ENCODE measurements at regions not wholly inside any gene's neighbourhood (a gene's known extent, or its start where the extent isn't known, plus 50 kb on each side); places are given as distances from the start of the nearest gene placed in this dataset.
A peak's percentile ranks its signal among the peaks of the same experiment; 100 is the strongest.
"Not testable (repeated sequence)": the region's sequence is repeated elsewhere in the genome, so short reads cannot be mapped to it uniquely, and the experiment has no call there.

DNA sequence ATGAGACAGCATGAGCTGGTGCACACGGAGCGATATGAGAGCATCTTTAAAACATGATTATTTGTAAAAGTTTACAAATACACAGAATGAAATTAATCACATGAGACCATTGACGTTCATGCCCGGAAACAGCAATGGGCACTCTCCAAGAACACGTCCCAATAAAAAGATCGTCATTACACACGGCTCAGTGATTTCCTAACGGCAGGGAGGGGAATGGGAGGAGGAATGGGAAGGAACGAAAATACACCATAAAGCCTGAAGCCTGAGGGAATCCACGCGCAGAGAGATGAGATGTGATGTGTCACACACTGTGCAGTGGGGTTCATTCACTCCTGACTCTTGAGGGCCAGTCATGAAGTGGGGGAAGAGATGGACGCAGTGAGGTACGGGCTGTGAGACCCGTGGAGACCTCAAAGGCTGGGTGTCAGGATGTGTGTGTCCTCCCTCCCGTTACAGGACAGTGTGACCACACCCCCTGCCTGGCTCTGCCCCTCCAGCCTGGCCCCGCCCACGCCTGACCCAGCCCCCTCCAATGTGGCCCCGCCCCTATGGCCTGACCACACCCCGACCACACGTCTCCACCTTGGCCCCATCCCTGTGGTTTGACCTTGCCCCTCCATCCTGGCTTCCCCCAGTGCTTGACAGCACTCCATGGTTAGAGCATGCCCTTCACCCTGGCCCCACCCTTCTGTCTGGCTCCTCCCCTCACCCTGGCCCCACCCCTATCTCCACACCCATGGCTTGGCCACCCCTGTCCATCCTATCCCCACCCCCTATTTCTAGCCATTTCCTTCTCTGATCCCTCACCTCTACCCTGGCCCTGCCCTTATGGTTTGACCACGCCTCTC is 270.5 kb upstream of the SFSWAP start:
- H3K27me3 Mint-ChIP-seq; H3K9me3 Mint-ChIP-seq; H3K36me3 Mint-ChIP-seq (ENCODE audit: low read depth); H3K4me3 Mint-ChIP-seq; H3K4me1 Mint-ChIP-seq; DNase-seq; H3K27ac Mint-ChIP-seq; intact Hi-C loops (cut with micrococcal nuclease): not testable (repeated sequence)

DNA sequence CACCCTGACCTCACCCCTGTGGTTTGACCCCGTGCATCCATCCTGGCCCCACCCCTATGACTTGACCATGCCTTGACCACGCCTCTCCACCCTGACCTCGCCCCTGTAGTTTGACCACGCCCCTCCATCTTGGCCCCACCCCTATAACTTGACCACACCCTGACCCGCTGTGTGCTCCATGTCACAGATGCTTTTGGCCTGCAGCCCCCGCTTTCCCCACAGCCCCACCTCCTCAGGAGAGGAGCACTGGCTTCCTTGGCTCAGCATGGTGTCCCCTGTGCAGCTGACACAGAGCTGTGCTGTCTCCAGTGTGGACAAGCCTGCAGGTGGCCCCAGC is 269.9 kb upstream of the SFSWAP start:
- Mint-ChIP-seq H3K27me3 (peaks cover 1% of the 10 kb centered on the region), H3K4me3 (no peak overlapping the region), H3K36me3 (ENCODE audit: low read depth) (no peaks in the 10 kb centered on the region), H3K9me3 (no peaks in the 10 kb centered on the region), H3K4me1 (no peaks in the 10 kb centered on the region), H3K27ac (no peak overlapping the region)
- no peak for DNase-seq
- intact Hi-C loops (cut with micrococcal nuclease), result no loop called here

DNA sequence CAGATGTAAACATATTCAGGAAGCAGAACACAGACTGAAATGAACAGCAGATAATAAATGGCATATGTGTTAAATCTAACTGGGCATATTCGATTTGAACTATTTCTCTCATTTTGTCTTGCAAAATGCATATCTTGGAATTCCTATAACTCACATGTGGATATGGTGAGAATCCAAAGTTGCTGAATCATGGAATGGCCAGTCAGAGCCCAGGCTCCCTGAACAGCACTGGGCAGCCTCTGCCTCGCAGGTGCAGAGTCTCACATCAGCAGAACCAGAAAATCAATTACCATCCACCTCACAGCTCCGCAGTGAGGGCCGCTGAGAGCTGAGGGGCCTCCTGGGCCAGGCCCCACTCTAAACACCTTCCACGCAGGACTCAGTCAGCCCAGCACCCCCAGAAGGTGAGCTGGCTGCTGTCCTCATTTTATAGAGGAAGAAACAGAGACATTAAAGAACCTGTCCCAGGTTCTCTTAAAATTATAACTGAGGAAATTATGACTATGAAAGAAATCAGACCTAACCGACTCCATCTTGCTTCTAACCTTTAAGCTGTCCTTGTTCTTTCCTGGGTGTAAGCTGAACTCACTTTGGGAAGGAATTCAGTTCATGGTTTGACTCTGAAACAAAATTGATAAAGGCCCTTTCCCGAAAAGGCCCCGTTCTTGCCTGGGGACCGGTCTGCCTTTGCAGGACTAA is 269.1 kb upstream of the SFSWAP start:
- no peaks in the 10 kb centered on the region for H3K4me1 Mint-ChIP-seq
- intact Hi-C loops (cut with micrococcal nuclease), result no loop called here
- DNase-seq, result no peak
- H3K4me3 Mint-ChIP-seq, result no peak overlapping the region
- no peaks in the 10 kb centered on the region for H3K9me3 Mint-ChIP-seq
- peaks cover 1% of the 10 kb centered on the region for H3K27me3 Mint-ChIP-seq
- H3K27ac Mint-ChIP-seq, result no peak overlapping the region
- H3K36me3 Mint-ChIP-seq (ENCODE audit: low read depth), result no peaks in the 10 kb centered on the region

DNA sequence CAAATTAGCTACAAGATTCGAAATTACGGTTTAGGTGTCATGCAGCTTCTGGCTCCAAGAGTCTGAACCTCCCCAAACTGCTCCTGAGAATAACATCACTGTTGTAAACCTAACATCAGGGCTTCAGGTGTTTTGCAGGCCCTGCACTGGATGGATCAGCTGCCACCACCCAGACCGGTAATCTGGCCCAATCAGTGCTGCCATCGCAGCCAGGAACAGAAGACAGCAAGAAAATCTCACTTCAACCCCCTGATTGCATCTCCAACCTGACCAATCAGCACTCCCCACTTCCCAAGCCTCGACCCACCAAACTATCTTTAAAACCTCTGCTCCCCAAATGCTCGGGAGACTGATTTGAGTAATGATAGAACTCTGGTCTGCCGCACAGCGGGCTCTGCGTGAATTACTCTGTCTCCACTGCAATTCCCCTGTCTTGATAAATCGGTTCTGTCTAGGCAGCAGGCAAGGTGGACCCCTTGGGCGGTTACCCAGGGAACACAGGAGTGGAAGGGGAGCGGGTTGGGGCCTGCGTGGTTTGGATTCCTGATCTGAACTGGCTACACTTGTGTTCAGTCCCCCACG is 268.5 kb upstream of the SFSWAP start:
- H3K4me3 Mint-ChIP-seq, result no peak overlapping the region
- H3K36me3 Mint-ChIP-seq (ENCODE audit: low read depth), result no peaks in the 10 kb centered on the region

DNA sequence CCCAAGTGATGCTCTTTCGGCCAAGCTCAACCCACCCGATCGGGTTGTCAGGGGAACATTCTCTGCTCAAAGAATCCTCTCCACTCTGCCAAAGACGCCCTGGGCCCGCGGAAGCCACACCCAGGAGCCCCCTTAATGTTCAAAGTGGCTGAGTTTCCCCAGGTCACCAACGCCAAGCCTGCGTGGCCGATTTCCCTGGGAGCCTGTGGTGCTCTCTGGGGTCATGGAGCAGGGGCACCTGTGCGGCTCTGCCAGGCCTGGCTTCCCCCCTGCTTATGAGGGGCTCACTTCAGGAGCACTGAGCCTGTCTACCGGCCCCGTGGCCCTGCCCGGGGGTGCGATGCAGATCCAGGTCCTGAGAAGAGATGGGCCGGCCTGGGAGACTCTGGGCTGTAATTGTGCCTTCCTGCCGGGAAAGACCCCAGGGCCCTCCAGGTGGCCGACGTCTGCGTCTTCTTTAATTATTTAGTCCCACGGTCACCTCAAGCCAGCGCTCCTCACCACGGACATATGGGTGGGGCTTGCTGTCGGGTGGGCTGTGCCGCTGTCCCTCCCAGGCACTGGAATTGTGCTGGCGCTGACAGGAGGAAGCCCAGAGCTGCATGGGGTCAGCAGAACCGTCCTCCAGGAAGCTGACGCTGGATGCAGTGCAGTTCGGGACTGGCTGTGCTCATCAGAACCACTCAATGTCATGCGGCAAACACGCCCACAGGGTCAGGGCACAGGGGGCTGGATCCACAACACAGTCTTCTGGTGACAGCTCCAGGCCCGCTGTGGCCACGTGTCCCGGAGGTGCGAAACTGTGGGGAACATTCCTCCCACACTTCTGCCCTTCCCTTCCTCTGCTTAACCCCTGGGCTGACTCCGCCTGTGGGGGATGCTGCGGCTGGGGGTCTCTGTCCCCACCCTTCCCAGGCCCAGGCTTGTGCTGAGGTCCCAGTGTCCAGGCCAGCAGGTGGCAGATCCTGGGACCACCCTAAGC is 267.6 kb upstream of the SFSWAP start:
- H3K27me3 Mint-ChIP-seq, result no peaks in the 10 kb centered on the region
- no peaks in the 10 kb centered on the region for H3K9me3 Mint-ChIP-seq
- no peaks in the 10 kb centered on the region for H3K4me1 Mint-ChIP-seq
- DNase-seq, result no peak
- H3K36me3 Mint-ChIP-seq (ENCODE audit: low read depth), result no peaks in the 10 kb centered on the region
- no peak overlapping the region for H3K27ac Mint-ChIP-seq
- H3K4me3 Mint-ChIP-seq, result no peak overlapping the region
- intact Hi-C loops (cut with micrococcal nuclease), result no loop called here

More for the DNA sequence above, 268.5 kb upstream of the SFSWAP start:
- H3K27me3 Mint-ChIP-seq, result no peaks in the 10 kb centered on the region
- DNase-seq, result no peak
- H3K27ac Mint-ChIP-seq, result no peak overlapping the region
- intact Hi-C loops (cut with micrococcal nuclease), result no loop called here
- no peaks in the 10 kb centered on the region for H3K4me1 Mint-ChIP-seq
- H3K9me3 Mint-ChIP-seq, result no peaks in the 10 kb centered on the region

DNA sequence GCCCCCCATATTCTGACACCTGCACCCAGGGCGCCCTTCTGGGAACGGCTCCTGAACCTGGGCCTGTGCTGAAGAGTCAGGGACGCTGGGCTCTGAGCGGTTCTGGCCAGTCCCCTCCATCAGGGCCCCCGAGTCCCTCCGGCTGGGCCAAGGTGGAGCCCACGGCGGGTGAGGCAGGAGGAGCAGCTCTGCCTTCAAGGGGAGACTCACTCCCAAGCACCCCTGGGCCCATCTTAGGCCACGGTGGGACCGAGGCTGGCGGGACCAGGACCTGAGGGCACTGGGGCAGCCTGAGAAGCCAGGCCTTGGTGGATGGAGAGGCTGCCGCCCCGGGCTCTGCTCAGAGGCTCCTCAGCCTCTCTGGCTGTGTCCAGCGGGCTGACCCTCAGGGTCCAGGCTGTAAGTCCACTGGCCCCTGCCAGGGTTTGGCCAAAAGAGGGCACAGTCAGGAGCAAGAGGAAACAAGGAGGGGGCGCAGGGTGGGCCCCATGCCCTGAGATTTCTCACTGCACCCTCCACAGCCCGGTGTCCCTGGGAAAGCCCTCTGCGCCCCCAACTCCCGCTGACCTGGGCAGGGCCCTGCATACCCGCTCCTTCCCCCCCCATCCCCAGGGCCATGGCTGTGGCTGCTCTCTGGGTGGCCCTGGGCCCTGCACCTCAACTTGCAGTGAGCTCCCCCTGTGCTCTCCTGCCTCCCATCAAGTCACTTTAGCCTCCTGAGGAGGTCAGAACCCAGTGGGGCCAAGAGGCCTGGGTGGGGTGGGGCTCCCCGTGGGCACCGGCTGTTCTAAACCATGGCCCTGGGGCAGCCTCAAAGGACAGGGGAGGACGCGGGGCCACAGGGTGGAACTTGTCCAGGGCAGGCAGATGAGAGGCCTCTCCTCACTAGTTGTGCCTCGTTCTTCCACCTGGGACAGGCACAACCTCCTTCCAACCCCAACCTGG is 266.4 kb upstream of the SFSWAP start:
- no peaks in the 10 kb centered on the region for H3K9me3 Mint-ChIP-seq
- no peak for DNase-seq
- intact Hi-C loops (cut with micrococcal nuclease), result no loop called here
- H3K27me3 Mint-ChIP-seq, result no peaks in the 10 kb centered on the region
- no peak overlapping the region for H3K4me3 Mint-ChIP-seq
- H3K36me3 Mint-ChIP-seq (ENCODE audit: low read depth), result no peaks in the 10 kb centered on the region
- no peak overlapping the region for H3K27ac Mint-ChIP-seq
- no peaks in the 10 kb centered on the region for H3K4me1 Mint-ChIP-seq

DNA sequence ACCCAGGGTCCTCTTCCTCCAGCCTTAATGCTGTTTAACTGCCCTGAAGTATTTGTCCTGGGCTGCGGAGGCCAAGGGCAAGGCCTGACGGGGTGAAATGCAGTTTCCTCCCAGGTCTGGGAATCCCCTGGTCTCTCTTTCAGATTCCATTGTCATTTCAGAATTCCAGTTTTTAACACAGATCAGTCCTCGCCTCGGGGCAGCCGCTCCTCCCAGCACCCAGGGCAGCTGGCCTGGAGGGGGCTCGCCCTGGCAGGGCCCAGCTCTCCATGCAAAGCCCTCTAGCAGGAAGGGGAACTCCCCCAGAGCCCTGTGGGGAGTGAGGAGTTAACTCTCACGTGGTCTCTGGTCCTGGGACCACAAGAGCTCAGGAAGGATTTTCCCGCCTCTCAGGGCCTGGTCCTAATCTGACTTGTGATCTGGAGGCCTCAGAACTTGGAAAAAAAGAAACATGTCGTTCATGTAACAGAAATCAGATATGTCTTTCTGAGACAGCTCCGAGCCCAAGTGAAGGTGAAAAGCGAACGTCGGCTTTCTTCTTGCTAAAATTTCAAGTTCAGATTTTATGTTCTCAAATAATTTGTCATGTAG is 265.6 kb upstream of the SFSWAP start:
- no peaks in the 10 kb centered on the region for H3K4me1 Mint-ChIP-seq
- no peak for DNase-seq
- intact Hi-C loops (cut with micrococcal nuclease), result no loop called here
- H3K27ac Mint-ChIP-seq, result no peak overlapping the region
- peaks cover under 1% of the 10 kb centered on the region for H3K27me3 Mint-ChIP-seq
- H3K36me3 Mint-ChIP-seq (ENCODE audit: low read depth), result no peaks in the 10 kb centered on the region
- H3K4me3 Mint-ChIP-seq, result no peak overlapping the region
- H3K9me3 Mint-ChIP-seq, result no peaks in the 10 kb centered on the region

DNA sequence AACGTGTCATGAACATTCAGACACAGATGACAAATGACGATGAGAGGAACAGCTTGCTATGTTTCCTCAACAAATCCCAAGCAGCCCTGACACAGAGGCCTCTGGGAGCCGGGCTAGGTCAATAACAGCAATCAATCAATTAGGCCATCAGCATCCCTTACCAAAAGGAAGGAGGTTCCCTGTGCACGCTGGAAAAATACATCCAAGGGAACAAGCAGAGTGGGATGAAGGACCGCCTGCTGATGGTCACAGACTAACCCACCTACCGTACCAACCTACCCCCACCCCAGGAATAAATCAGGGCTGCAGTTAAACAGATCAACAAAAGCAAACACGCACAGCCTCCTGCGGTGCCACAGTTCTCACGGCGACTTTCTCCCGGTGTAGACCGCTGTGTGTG is 265.1 kb upstream of the SFSWAP start:
- intact Hi-C loops (cut with micrococcal nuclease), result no loop called here
- no peak overlapping the region for H3K27ac Mint-ChIP-seq
- no peaks in the 10 kb centered on the region for H3K9me3 Mint-ChIP-seq
- DNase-seq, result no peak
- peaks cover 4% of the 10 kb centered on the region for H3K27me3 Mint-ChIP-seq
- no peaks in the 10 kb centered on the region for H3K36me3 Mint-ChIP-seq (ENCODE audit: low read depth)
- H3K4me1 Mint-ChIP-seq, result no peaks in the 10 kb centered on the region
- no peak overlapping the region for H3K4me3 Mint-ChIP-seq

DNA sequence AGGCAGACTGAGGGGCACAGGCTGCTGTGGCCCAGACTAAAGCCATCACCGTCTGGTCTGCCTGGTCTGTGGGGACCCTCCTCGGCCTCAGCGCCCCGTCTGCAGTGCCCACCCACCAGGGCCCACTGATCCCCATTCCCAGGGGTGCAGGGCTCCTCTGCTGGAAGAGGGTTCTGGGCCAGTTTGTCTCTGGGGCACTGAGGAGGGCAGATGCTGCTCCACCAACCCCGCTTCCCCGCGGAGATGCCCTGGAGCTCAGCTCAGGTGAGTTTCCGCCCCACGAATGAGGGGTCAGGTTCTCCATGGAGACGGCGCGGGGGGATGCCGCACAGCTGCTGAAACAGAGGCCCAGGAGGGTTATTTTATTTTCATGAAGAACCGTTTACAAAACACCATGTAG is 263.3 kb upstream of the SFSWAP start:
- H3K9me3 Mint-ChIP-seq; H3K4me1 Mint-ChIP-seq; intact Hi-C loops (cut with micrococcal nuclease); H3K27ac Mint-ChIP-seq; DNase-seq; H3K4me3 Mint-ChIP-seq; H3K36me3 Mint-ChIP-seq (ENCODE audit: low read depth): not testable (repeated sequence)
- peaks cover 13% of the 10 kb centered on the region for H3K27me3 Mint-ChIP-seq

DNA sequence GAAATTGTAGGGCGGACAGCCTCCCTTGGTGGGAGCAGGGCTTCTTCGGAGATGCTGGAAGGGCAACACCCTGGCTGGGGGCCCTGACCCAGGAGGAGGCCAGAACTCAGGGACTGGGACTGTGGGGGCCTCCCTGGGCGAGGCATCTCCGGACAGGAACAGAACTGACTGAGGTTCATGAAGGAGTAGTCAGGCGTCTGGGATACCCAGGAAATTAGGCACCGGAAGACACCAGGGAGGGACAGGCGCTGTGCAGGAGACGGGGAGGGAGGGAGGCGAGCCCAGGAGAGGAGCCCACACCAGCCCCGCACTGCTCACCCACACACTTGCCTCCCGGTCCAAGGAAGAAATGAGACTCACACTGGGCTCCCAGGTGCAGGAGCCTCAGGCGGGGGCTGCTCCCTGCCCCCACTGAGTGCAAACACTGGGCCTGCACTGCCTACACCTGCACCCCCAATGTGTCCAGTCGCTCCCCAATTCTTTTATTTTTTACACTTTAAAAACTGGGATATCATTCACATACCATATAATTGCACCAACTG is 262.6 kb upstream of the SFSWAP start:
- Mint-ChIP-seq H3K27me3 (peaks cover 13% of the 10 kb centered on the region), H3K4me3 (no peak overlapping the region), H3K36me3 (ENCODE audit: low read depth) (no peaks in the 10 kb centered on the region), H3K4me1 (peaks cover 2% of the 10 kb centered on the region), H3K9me3 (peaks cover 4% of the 10 kb centered on the region), H3K27ac (no peak overlapping the region)
- no peak for DNase-seq
- intact Hi-C loops (cut with micrococcal nuclease), result no loop called here

DNA sequence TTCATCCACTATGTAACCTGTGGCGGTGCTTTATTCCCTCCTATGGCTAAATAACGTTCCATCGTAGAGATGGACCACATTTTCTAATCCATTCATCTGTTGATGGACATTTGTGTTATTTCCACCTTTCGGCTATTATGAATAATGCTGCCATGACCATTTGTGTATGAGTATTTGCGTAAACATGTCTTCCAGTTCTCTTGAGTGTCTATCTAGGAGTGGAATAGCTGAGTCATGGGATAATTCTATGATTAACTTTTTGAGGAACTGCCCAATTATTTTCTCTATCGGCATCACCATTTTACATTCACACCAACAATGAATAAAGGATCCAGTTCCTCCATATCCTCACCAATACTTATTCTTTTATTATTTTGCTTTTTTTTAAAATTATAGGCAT is 261.9 kb upstream of the SFSWAP start:
- Mint-ChIP-seq H3K27me3 (peaks cover 13% of the 10 kb centered on the region), H3K4me1 (peaks cover 2% of the 10 kb centered on the region)
- intact Hi-C loops (cut with micrococcal nuclease), result no loop called here

DNA sequence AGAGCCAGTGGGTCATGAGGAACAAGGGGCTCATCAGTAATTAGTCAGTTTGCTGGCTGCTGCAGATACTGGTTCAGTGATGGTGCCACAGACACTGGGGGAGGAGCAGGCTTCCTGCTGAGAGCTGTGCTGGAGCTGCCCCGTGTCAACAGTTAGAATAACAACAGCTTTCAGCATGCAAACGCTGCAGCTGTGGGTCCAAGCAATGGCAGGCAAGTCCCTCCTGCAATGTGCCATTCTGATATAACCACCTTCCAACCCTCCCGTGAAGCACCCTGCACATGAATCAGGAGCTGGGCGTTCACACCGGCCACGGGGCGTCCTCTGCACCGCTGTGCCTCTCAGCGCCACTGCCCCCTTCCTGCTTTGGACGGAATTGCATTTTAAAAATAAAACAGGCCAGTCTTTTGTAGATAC is 258.4 kb upstream of the SFSWAP start:
- intact Hi-C loops (cut with micrococcal nuclease), result loop anchor here (5.0 kb wide), 1 partner anchor 350 kb away; no protein-coding TSS in a partner anchor
- no peak overlapping the region for H3K4me3 Mint-ChIP-seq
- peak; percentile 74 for DNase-seq
- peaks cover 4% of the 10 kb centered on the region for H3K9me3 Mint-ChIP-seq
- peaks cover 13% of the 10 kb centered on the region for H3K27me3 Mint-ChIP-seq
- peaks cover 2% of the 10 kb centered on the region for H3K4me1 Mint-ChIP-seq
- H3K27ac Mint-ChIP-seq, result no peak overlapping the region
- no peaks in the 10 kb centered on the region for H3K36me3 Mint-ChIP-seq (ENCODE audit: low read depth)

More for the DNA sequence above, 261.9 kb upstream of the SFSWAP start:
- no peaks in the 10 kb centered on the region for H3K36me3 Mint-ChIP-seq (ENCODE audit: low read depth)
- H3K4me3 Mint-ChIP-seq, result no peak overlapping the region
- no peak overlapping the region for H3K27ac Mint-ChIP-seq
- no peak for DNase-seq
- H3K9me3 Mint-ChIP-seq, result peaks cover 4% of the 10 kb centered on the region
